ENCODE measurements at regions not wholly inside any gene's neighbourhood (a gene's known extent, or its start where the extent isn't known, plus 50 kb on each side); places are given as distances from the start of the nearest gene placed in this dataset.

- DNase-seq: no peak
Observed at GRCh38 chr5:166980666-166981065, 1310.8 kb upstream of the WWC1 start.

- DNase-seq: no peak
Observed at GRCh38 chr5:166982226-166982625, 1309.2 kb upstream of the WWC1 start.

- DNase-seq: no peak
Observed at GRCh38 chr5:166991601-166992000, 1299.8 kb upstream of the WWC1 start.

GRCh38 chr5:166992108-166992507, 1299.3 kb upstream of the WWC1 start:
- no peak for DNase-seq

GRCh38 chr5:166992874-166993722, 1298.3 kb upstream of the WWC1 start:
- DNase-seq: no peak

GRCh38 chr5:166994226-166994625, 1297.2 kb upstream of the WWC1 start:
- DNase-seq: no peak

- no peak for DNase-seq
Observed at GRCh38 chr5:167001246-167001645, 1290.2 kb upstream of the WWC1 start.

GRCh38 chr5:167008705-167009104, 1282.7 kb upstream of the WWC1 start:
- DNase-seq: no peak

GRCh38 chr5:167011196-167011595, 1280.2 kb upstream of the WWC1 start:
- no peak for DNase-seq

- DNase-seq: no peak
Observed at GRCh38 chr5:167012123-167013034, 1279.1 kb upstream of the WWC1 start.

- no peak for DNase-seq
Observed at GRCh38 chr5:167014401-167015056, 1276.9 kb upstream of the WWC1 start.

GRCh38 chr5:167020418-167020817, 1271.0 kb upstream of the WWC1 start:
- DNase-seq: no peak

GRCh38 chr5:167029488-167029887, 1262.0 kb upstream of the WWC1 start:
- no peak for DNase-seq

- no peak for DNase-seq
Observed at GRCh38 chr5:167030500-167031120, 1260.8 kb upstream of the WWC1 start.

- no peak for DNase-seq
Observed at GRCh38 chr5:167036585-167036984, 1254.9 kb upstream of the WWC1 start.

GRCh38 chr5:167049043-167049663, 1242.3 kb upstream of the WWC1 start:
- no peak for DNase-seq

- no peak for DNase-seq
Observed at GRCh38 chr5:167049771-167050567, 1241.5 kb upstream of the WWC1 start.

- no peak for DNase-seq
Observed at GRCh38 chr5:167050568-167051401, 1240.7 kb upstream of the WWC1 start.

GRCh38 chr5:167051402-167051768, 1240.1 kb upstream of the WWC1 start:
- no peak for DNase-seq

- no peak for DNase-seq
Observed at GRCh38 chr5:167052791-167053190, 1238.7 kb upstream of the WWC1 start.

- DNase-seq: no peak
Observed at GRCh38 chr5:167057665-167058064, 1233.8 kb upstream of the WWC1 start.
